Neural cell (in vitro differentiated cells): ENCODE measurements at regions not wholly inside any gene's neighbourhood (a gene's known extent, or its start where the extent isn't known, plus 50 kb on each side); places are given as distances from the start of the nearest gene placed in this dataset.

ENCODE experiments used
- H2AFZ ChIP-seq: fragments of 200-600, 300-800 bp; sonication (generic), shearing (Covaris generic); 2 replicates; pipeline ENCODE4 v1.6.0; 2014; ENCODE audit warnings: low read depth, mild to moderate bottlenecking, antibody characterized with exemption, low read length, moderate library complexity
- H3F3A ChIP-seq: fragments of 200-600 bp; shearing (Covaris generic); 2 replicates; pipeline ENCODE4 v1.6.1; 2016; ENCODE audit warnings: mild to moderate bottlenecking, moderate library complexity, mixed read lengths, antibody characterized with exemption, low read length; ENCODE audit not compliant: insufficient read depth, poor library complexity, severe bottlenecking
- H3K27ac ChIP-seq: fragments of 200-600, 300-800 bp; sonication (generic), shearing (Covaris generic); 2 replicates; pipeline ENCODE4 v1.5.1; 2014; ENCODE audit warnings: mild to moderate bottlenecking, low read length, moderate library complexity
- H3K27me3 ChIP-seq: fragments of 300-800, 200-600 bp; sonication (generic), shearing (Covaris generic); 2 replicates; pipeline ENCODE4 v1.6.0; 2014; ENCODE audit warnings: mild to moderate bottlenecking, low read depth, low read length, moderate library complexity; ENCODE audit not compliant: insufficient read depth
- H3K36me3 ChIP-seq: fragments of 300-800, 200-600 bp; sonication (generic), shearing (Covaris generic); 2 replicates; pipeline ENCODE4 v1.5.1; 2014; ENCODE audit warnings: mild to moderate bottlenecking, antibody characterized with exemption, low read length, moderate library complexity; ENCODE audit not compliant: insufficient read depth
- H3K4me2 ChIP-seq: fragments of 300-800, 200-600 bp; sonication (generic), shearing (Covaris generic); 2 replicates; pipeline ENCODE4 v1.6.0; 2014; ENCODE audit warnings: mild to moderate bottlenecking, low read length
- H3K4me3 ChIP-seq: fragments of 300-800, 200-600 bp; sonication (generic), shearing (Covaris generic); 2 replicates; pipeline ENCODE4 v1.5.1; 2014; ENCODE audit warnings: mild to moderate bottlenecking, low read length, moderate library complexity
- H3K79me2 ChIP-seq: fragments of 200-600 bp; shearing (Covaris generic); replicated peaks from 2 replicates; pipeline ENCODE4 v1.6.0; 2014; ENCODE audit warnings: mild to moderate bottlenecking, low read length, moderate library complexity; ENCODE audit not compliant: insufficient read depth
- H3K9ac ChIP-seq: fragments of 300-800, 200-600 bp; sonication (generic), shearing (Covaris generic); 2 replicates; pipeline ENCODE4 v1.6.1; 2016; ENCODE audit warnings: mild to moderate bottlenecking, low read length, mixed read lengths
- H3K9me2 ChIP-seq: fragments of 200-600 bp; shearing (Covaris generic); 2 replicates; pipeline ENCODE4 v1.6.1; 2016; ENCODE audit warnings: mild to moderate bottlenecking, low read length, mixed read lengths; ENCODE audit not compliant: insufficient read depth
- H3K9me3 ChIP-seq: fragments of 200-600, 300-800 bp; sonication (generic), shearing (Covaris generic); 2 replicates; pipeline ENCODE4 v1.6.1; 2016; ENCODE audit warnings: mild to moderate bottlenecking, mixed run types, low read length, moderate library complexity, mixed read lengths
- H4K20me1 ChIP-seq: fragments of 200-600 bp; shearing (Covaris generic); 2 replicates; pipeline ENCODE4 v1.6.1; 2016; ENCODE audit warnings: mild to moderate bottlenecking, mixed run types; ENCODE audit not compliant: insufficient read depth
- CTCF ChIP-seq: fragments of 450-650 bp; IDR thresholded peaks from 2 replicates; pipeline ENCODE4 v1.5.1; 2014; ENCODE audit warnings: antibody characterized with exemption, mild to moderate bottlenecking, moderate library complexity; ENCODE audit not compliant: poor library complexity, severe bottlenecking
- EP300 ChIP-seq: fragments of 450-650 bp; conservative IDR thresholded peaks from 2 replicates; pipeline ENCODE4 v1.6.1; 2014; ENCODE audit warnings: antibody characterized with exemption, mild to moderate bottlenecking, moderate library complexity; ENCODE audit not compliant: poor library complexity, severe bottlenecking
- EZH2 ChIP-seq: fragments of 200-600, 300-800 bp; shearing (Covaris generic), sonication (generic); IDR thresholded peaks from 2 replicates; pipeline ENCODE4 v1.6.1; 2014; ENCODE audit warnings: antibody characterized with exemption, low read length, borderline replicate concordance, mild to moderate bottlenecking; ENCODE audit not compliant: insufficient read depth, poor library complexity, severe bottlenecking
- MXI1 ChIP-seq: fragments of 450-650 bp; conservative IDR thresholded peaks from 2 replicates; pipeline ENCODE4 v1.6.1; 2014; ENCODE audit warnings: antibody characterized with exemption, mild to moderate bottlenecking; ENCODE audit not compliant: poor library complexity, severe bottlenecking
- POLR2AphosphoS5 ChIP-seq: IDR thresholded peaks from 2 replicates; pipeline ENCODE4 v1.6.1; 2012
- RAD21 ChIP-seq: fragments of 450-650 bp; conservative IDR thresholded peaks from 2 replicates; pipeline ENCODE4 v1.6.1; 2014; ENCODE audit warnings: antibody characterized with exemption, mild to moderate bottlenecking, moderate library complexity
- REST ChIP-seq: IDR thresholded peaks from 2 replicates; pipeline ENCODE4 v1.6.1; 2012; ENCODE audit warnings: borderline replicate concordance
- SMC3 ChIP-seq: fragments of 450-650 bp; conservative IDR thresholded peaks from 2 replicates; pipeline ENCODE4 v1.6.1; 2014; ENCODE audit warnings: antibody characterized with exemption, mild to moderate bottlenecking, moderate library complexity; ENCODE audit not compliant: poor library complexity
- TAF1 ChIP-seq: IDR thresholded peaks from 2 replicates; pipeline ENCODE4 v1.6.1; 2012; ENCODE audit warnings: low read depth

GRCh38 chr4:60250657-60251056 lies 949.5 kb upstream of the ADGRL3 start:
- Histone ChIP-seq H3K36me3 (no peaks in the 10 kb centered on the region), H3F3A (no peaks in the 10 kb centered on the region), H3K4me3 (no peak overlapping the region), H4K20me1 (no peaks in the 10 kb centered on the region), H2AFZ (no peak overlapping the region), H3K9me3 (no peaks in the 10 kb centered on the region), H3K9ac (no peak overlapping the region), H3K27me3 (no peaks in the 10 kb centered on the region), H3K4me2 (no peak overlapping the region), H3K27ac (no peak overlapping the region), H3K79me2 (no peaks in the 10 kb centered on the region), H3K9me2 (no peaks in the 10 kb centered on the region)
- TF ChIP-seq TAF1 (no peak), REST (no peak), EP300 (no peak), MXI1 (no peak), EZH2 (no peak), RAD21 (no peak), SMC3 (no peak), CTCF (no peak), POLR2AphosphoS5 (no peak)

GRCh38 chr4:60259781-60260180 lies 940.3 kb upstream of the ADGRL3 start:
- no peaks in the 10 kb centered on the region for H3K27me3 ChIP-seq
- no peak overlapping the region for H2AFZ ChIP-seq
- no peaks in the 10 kb centered on the region for H3K79me2 ChIP-seq
- no peak overlapping the region for H3K27ac ChIP-seq
- H4K20me1 ChIP-seq: no peaks in the 10 kb centered on the region
- TF ChIP-seq REST: no peak
- TF ChIP-seq EZH2: no peak
- TF ChIP-seq MXI1: no peak
- no peak for TF ChIP-seq CTCF
- TF ChIP-seq POLR2AphosphoS5: no peak
- TF ChIP-seq TAF1: no peak
- no peak for TF ChIP-seq EP300
- no peak for TF ChIP-seq RAD21
- H3K4me2 ChIP-seq: no peak overlapping the region
- no peaks in the 10 kb centered on the region for H3K9me2 ChIP-seq
- H3F3A ChIP-seq: no peaks in the 10 kb centered on the region
- no peak overlapping the region for H3K9ac ChIP-seq
- no peaks in the 10 kb centered on the region for H3K36me3 ChIP-seq
- no peak overlapping the region for H3K4me3 ChIP-seq
- no peaks in the 10 kb centered on the region for H3K9me3 ChIP-seq
